MCF 10A (cell line): ENCODE measurements at regions not wholly inside any gene's neighbourhood (a gene's known extent, or its start where the extent isn't known, plus 50 kb on each side); places are given as distances from the start of the nearest gene placed in this dataset.

ENCODE experiments used
- BruUV-seq: library from RNA; stranded (reverse); fragments of 400-500 nt; replicated peaks from 2 replicates; lab custom pipeline; 2021; lab: Mats Ljungman, UMichigan
- CTCF ChIA-PET: fragments of 300-600 bp; sonication (Branson Sonifier 250); formaldehyde crosslinking; extraction: SDS; loops from one replicate; lab custom pipeline; 2021; ENCODE audit warnings: antibody characterized with exemption, inconsistent platforms; lab: Yijun Ruan, JAX
- POLR2A ChIA-PET: fragments of 300-600, 350-650 bp; sonication (Branson Sonifier 250); formaldehyde crosslinking; extraction: SDS; loops from one replicate; lab custom pipeline; 2020; ENCODE audit warnings: antibody characterized with exemption, inconsistent platforms; lab: Yijun Ruan, JAX
- DNase-seq: peaks from one replicate; pipeline ENCODE4 v3.0.0-alpha.2; 2018; ENCODE audit not compliant: unreplicated experiment
- H3K27ac Mint-ChIP-seq: one replicate; pipeline ENCODE4 v1.8.0; 2022; ENCODE audit warnings: mild to moderate bottlenecking, low read depth, mixed read lengths; ENCODE audit not compliant: unreplicated experiment
- H3K27me3 Mint-ChIP-seq: one replicate; pipeline ENCODE4 v1.8.0; 2022; ENCODE audit warnings: mixed read lengths; ENCODE audit not compliant: insufficient read depth, unreplicated experiment
- H3K36me3 Mint-ChIP-seq: one replicate; pipeline ENCODE4 v1.8.0; 2022; ENCODE audit warnings: mild to moderate bottlenecking, moderate library complexity, mixed read lengths; ENCODE audit not compliant: insufficient read depth, unreplicated experiment
- H3K4me1 Mint-ChIP-seq: one replicate; pipeline ENCODE4 v1.8.0; 2022; ENCODE audit warnings: mixed read lengths; ENCODE audit not compliant: insufficient read depth, unreplicated experiment
- H3K4me3 Mint-ChIP-seq: one replicate; pipeline ENCODE4 v1.8.0; 2022; ENCODE audit warnings: mild to moderate bottlenecking, moderate library complexity, mixed read lengths; ENCODE audit not compliant: unreplicated experiment
- H3K9me3 Mint-ChIP-seq: one replicate; pipeline ENCODE4 v1.8.0; 2022; ENCODE audit warnings: mixed read lengths; ENCODE audit not compliant: unreplicated experiment
- CTCF ChIP-seq: fragments of 200-600 bp; IDR thresholded peaks from one replicate; pipeline ENCODE4 v1.8.0; 2022; ENCODE audit warnings: antibody characterized with exemption, mild to moderate bottlenecking; ENCODE audit not compliant: unreplicated experiment
- intact Hi-C: fragments of 100-400 bp; cut with micrococcal nuclease; formaldehyde crosslinking; loops from 2 replicates; pipeline ENCODE4 v1.14.1; 2022

- intact Hi-C loops, result no loop called here
- POLR2A ChIA-PET, result interaction anchor here (0.6 kb wide), 1 partner anchor 12 kb away, joined by 4 read pairs; no protein-coding TSS in a partner anchor
- CTCF ChIA-PET, result no interaction called here
- Mint-ChIP-seq H3K4me3 (no peak overlapping the region), H3K27ac (no peak overlapping the region), H3K4me1 (no peaks in the 10 kb centered on the region), H3K9me3 (no peaks in the 10 kb centered on the region), H3K27me3 (no peaks in the 10 kb centered on the region), H3K36me3 (no peaks in the 10 kb centered on the region)
- no peak for TF ChIP-seq CTCF
- DNase-seq, result no peak
- no TSS peak for BruUV-seq
These were observed 934.6 kb downstream of the TUSC7 start for GRCh38 chr3:117644203-117644602.

GRCh38 chr3:117645561-117646242 is 936.1 kb downstream of the TUSC7 start:
- POLR2A ChIA-PET, result no interaction called here
- CTCF ChIA-PET, result no interaction called here
- DNase-seq, result peak; percentile 27
- BruUV-seq, result no TSS peak
- no peaks in the 10 kb centered on the region for H3K36me3 Mint-ChIP-seq
- no peaks in the 10 kb centered on the region for H3K4me1 Mint-ChIP-seq
- no peak for TF ChIP-seq CTCF
- H3K27ac Mint-ChIP-seq, result peak overlapping the region; percentile 74
- no peaks in the 10 kb centered on the region for H3K27me3 Mint-ChIP-seq
- intact Hi-C loops, result no loop called here
- no peak overlapping the region for H3K4me3 Mint-ChIP-seq
- H3K9me3 Mint-ChIP-seq, result no peaks in the 10 kb centered on the region

GRCh38 chr3:117647435-117647834 is 937.9 kb downstream of the TUSC7 start:
- no peak for TF ChIP-seq CTCF
- no TSS peak for BruUV-seq
- Mint-ChIP-seq H3K4me3 (no peak overlapping the region), H3K27ac (no peak overlapping the region), H3K36me3 (no peaks in the 10 kb centered on the region), H3K27me3 (no peaks in the 10 kb centered on the region), H3K4me1 (no peaks in the 10 kb centered on the region), H3K9me3 (no peaks in the 10 kb centered on the region)
- intact Hi-C loops, result no loop called here
- POLR2A ChIA-PET, result no interaction called here
- DNase-seq, result no peak
- CTCF ChIA-PET, result no interaction called here

- no peaks in the 10 kb centered on the region for H3K4me1 Mint-ChIP-seq
- H3K36me3 Mint-ChIP-seq, result no peaks in the 10 kb centered on the region
- no TSS peak for BruUV-seq
- intact Hi-C loops, result no loop called here
- DNase-seq, result no peak
- no peak for TF ChIP-seq CTCF
- no peaks in the 10 kb centered on the region for H3K27me3 Mint-ChIP-seq
- CTCF ChIA-PET, result interaction anchor here (0.6 kb wide), 1 partner anchor 850 kb away, joined by 5 read pairs; no protein-coding TSS in a partner anchor
- H3K27ac Mint-ChIP-seq, result no peak overlapping the region
- POLR2A ChIA-PET, result interaction anchor here (0.7 to 0.9 kb wide), 2 partner anchors 8 to 838 kb away, joined by 3 to 4 read pairs; no protein-coding TSS in a partner anchor
- H3K9me3 Mint-ChIP-seq, result no peaks in the 10 kb centered on the region
- H3K4me3 Mint-ChIP-seq, result no peak overlapping the region
These were observed 941.7 kb downstream of the TUSC7 start for GRCh38 chr3:117651246-117651645.
